Kidney (tissue), 13 donors: ENCODE measurements at regions not wholly inside any gene's neighbourhood (a gene's known extent, or its start where the extent isn't known, plus 50 kb on each side); places are given as distances from the start of the nearest gene placed in this dataset.

ENCODE experiments used
- DNase-seq, 5 donors: peaks; one replicate each; pipeline ENCODE4 v3.0.0-alpha.2; 2013 to 2020
- FAIRE-seq: peaks from 2 replicates; lab custom pipeline; 2012; peaks lifted over from hg19 to GRCh38; lab: Jason Lieb, UNC
- H3K27ac ChIP-seq, 2 donors: one replicate each; pipeline ENCODE4 v1.7.0; 2013; ENCODE audit warnings: low read depth in 2 of 2, low read length in 2 of 2, inconsistent platforms in 1 of 2
- H3K27me3 ChIP-seq: one replicate; pipeline ENCODE4 v1.7.1; 2013; ENCODE audit warnings: low read length, inconsistent platforms; ENCODE audit not compliant: control insufficient read depth, insufficient read depth
- H3K36me3 ChIP-seq, 3 donors: one replicate each; pipeline versions ENCODE4 v1.7.0 to v1.7.1; 2013; ENCODE audit warnings: low read length in 3 of 3, control low read depth in 1 of 3, inconsistent platforms in 1 of 3; ENCODE audit not compliant: insufficient read depth in 3 of 3, control insufficient read depth in 2 of 3
- H3K4me1 ChIP-seq, 3 donors: one replicate each; pipeline versions ENCODE4 v1.7.0 to v1.7.1; 2013; ENCODE audit warnings: low read length in 3 of 3, inconsistent platforms in 1 of 3, low read depth in 1 of 3; ENCODE audit not compliant: control insufficient read depth in 2 of 3, insufficient read depth in 2 of 3
- H3K4me3 ChIP-seq, 3 donors: one replicate each; pipeline versions ENCODE4 v1.7.0 to v1.8.1; 2013; ENCODE audit warnings: low read length in 3 of 3, control low read depth in 1 of 3, inconsistent platforms in 1 of 3
- H3K9ac ChIP-seq, 3 donors: one replicate each; pipeline versions ENCODE4 v1.7.0 to v1.7.1; 2013; ENCODE audit warnings: low read length in 3 of 3, control low read depth in 1 of 3, inconsistent platforms in 1 of 3
- H3K9me3 ChIP-seq, 3 donors: one replicate each; pipeline versions ENCODE4 v1.7.0 to v1.7.1; 2013; ENCODE audit warnings: low read length in 3 of 3, control low read depth in 1 of 3, inconsistent platforms in 1 of 3; ENCODE audit not compliant: control insufficient read depth in 2 of 3, insufficient read depth in 1 of 3
- intact Hi-C: fragments of 100-400 bp; cut with DNase I; formaldehyde crosslinking; loops from one replicate; pipeline ENCODE4 v1.11.1; 2022
- TF ChIP-seq, protein P1 (sequence below): IDR thresholded peaks from 3 replicates; pipeline ENCODE4 v1.5.1; 2012; ENCODE audit warnings: mild to moderate bottlenecking, moderate library complexity, borderline replicate concordance; ENCODE audit not compliant: insufficient read depth; ENCODE audit errors: extremely low read depth
- donor health status: control.
- donor health status: control.
- donor health status: control.
- donor health status: control.
- donor health status: control.
- donor health status: DM: yes; HTN: yes; CAD: no.
- donor health status: Normal renal cell carcinoma (clear cell type).

- DNase-seq = no peak
- TF ChIP-seq, protein P1, sequence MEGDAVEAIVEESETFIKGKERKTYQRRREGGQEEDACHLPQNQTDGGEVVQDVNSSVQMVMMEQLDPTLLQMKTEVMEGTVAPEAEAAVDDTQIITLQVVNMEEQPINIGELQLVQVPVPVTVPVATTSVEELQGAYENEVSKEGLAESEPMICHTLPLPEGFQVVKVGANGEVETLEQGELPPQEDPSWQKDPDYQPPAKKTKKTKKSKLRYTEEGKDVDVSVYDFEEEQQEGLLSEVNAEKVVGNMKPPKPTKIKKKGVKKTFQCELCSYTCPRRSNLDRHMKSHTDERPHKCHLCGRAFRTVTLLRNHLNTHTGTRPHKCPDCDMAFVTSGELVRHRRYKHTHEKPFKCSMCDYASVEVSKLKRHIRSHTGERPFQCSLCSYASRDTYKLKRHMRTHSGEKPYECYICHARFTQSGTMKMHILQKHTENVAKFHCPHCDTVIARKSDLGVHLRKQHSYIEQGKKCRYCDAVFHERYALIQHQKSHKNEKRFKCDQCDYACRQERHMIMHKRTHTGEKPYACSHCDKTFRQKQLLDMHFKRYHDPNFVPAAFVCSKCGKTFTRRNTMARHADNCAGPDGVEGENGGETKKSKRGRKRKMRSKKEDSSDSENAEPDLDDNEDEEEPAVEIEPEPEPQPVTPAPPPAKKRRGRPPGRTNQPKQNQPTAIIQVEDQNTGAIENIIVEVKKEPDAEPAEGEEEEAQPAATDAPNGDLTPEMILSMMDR = no peak
- Histone ChIP-seq H3K4me1 (peaks cover 0 to 4% (median 0%) of the 10 kb centered on the region in 3 donors), H3K27ac (no peak overlapping the region), H3K27me3 (no peaks in the 10 kb centered on the region), H3K36me3 (no peaks in the 10 kb centered on the region), H3K9me3 (no peaks in the 10 kb centered on the region), H3K4me3 (no peak overlapping the region), H3K9ac (no peak overlapping the region)
- intact Hi-C loops = no loop called here
- no peak for FAIRE-seq
Observed at GRCh38 chr3:26291840-26292239, 330.7 kb upstream of the LRRC3B start.

DNA sequence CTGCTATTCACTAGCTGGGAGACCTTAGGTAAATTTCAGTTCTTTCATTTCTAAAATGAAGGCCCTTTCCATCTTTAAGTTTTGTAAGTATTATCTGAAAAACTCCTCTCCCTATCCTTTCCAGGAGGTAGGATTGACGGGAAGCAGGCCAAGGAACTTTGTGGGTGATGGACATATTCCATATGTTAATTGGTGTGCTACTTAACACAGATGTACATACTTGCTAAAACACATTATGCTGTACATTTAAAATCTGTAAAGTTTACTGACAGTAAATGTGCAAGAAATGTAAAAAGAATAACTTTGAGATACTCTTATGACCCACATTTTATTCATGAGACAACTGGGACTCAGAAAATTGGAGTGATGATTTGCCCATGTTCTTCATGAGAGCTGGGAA, 329.8 kb upstream of the LRRC3B start:
- FAIRE-seq (no peak), DNase-seq (peak in 1 of 5 donors; percentile 13)
- Histone ChIP-seq H3K27me3 (no peaks in the 10 kb centered on the region), H3K36me3 (no peaks in the 10 kb centered on the region), H3K9me3 (no peaks in the 10 kb centered on the region), H3K9ac (no peak overlapping the region), H3K4me3 (no peak overlapping the region), H3K27ac (no peak overlapping the region), H3K4me1 (peaks cover 0 to 4% (median 0%) of the 10 kb centered on the region in 3 donors)
- intact Hi-C loops = no loop called here
- TF ChIP-seq, protein P1 = no peak

DNA sequence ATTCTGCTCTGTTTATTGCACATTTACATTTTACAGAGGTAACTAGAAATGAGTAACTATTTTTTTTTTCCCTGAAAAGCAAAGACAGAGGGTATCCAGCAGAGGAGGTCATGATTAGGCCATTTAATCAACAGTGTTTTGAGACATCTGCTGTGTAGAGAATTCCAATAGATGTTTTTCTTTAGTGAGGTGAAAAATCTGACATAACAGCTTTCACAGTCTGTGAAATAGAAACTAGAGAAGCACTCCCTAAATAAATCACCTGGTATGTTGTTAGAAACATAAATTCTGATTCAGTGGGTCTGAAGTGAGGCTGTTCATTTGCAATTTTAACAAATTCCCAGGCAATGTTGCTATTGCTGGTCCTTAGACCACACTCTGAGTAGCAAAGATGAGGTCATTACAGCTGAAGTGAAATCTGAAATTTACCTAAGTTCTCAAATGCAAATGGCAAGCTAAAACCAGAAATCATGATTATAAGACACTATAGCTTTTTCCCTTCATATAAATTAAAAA, 329.2 kb upstream of the LRRC3B start:
- H3K27me3 ChIP-seq = no peaks in the 10 kb centered on the region
- TF ChIP-seq, protein P1 = no peak
- H3K4me3 ChIP-seq = no peak overlapping the region
- no peaks in the 10 kb centered on the region for H3K36me3 ChIP-seq
- intact Hi-C loops = no loop called here
- peaks cover 0 to 4% (median 0%) of the 10 kb centered on the region in 3 donors for H3K4me1 ChIP-seq
- FAIRE-seq (no peak), DNase-seq (peak in 2 of 5 donors; percentile 70 to 73)
- H3K9ac ChIP-seq = no peak overlapping the region
- no peaks in the 10 kb centered on the region for H3K9me3 ChIP-seq
- no peak overlapping the region for H3K27ac ChIP-seq

- Histone ChIP-seq H3K36me3 (no peaks in the 10 kb centered on the region), H3K27me3 (no peaks in the 10 kb centered on the region), H3K9ac (no peak overlapping the region), H3K9me3 (no peaks in the 10 kb centered on the region), H3K27ac (no peak overlapping the region), H3K4me1 (no peaks in the 10 kb centered on the region), H3K4me3 (no peak overlapping the region)
- intact Hi-C loops = no loop called here
- FAIRE-seq (no peak), DNase-seq (no peak)
- TF ChIP-seq, protein P1 = no peak
Observed at GRCh38 chr3:26307192-26307591, 315.4 kb upstream of the LRRC3B start.
